Jurkat, Clone E6-1 (cell line): ENCODE measurements at regions not wholly inside any gene's neighbourhood (a gene's known extent, or its start where the extent isn't known, plus 50 kb on each side); places are given as distances from the start of the nearest gene placed in this dataset.
"Not testable (repeated sequence)": the region's sequence is repeated elsewhere in the genome, so short reads cannot be mapped to it uniquely, and the experiment has no call there.

Experiments
- DNase-seq: peaks from one replicate; pipeline ENCODE4 v3.0.0-alpha.2; 2011; ENCODE audit warnings: low read depth, low spot score
- H3K4me3 ChIP-seq: 2 replicates; pipeline ENCODE4 v1.5.1; 2011; ENCODE audit warnings: mild to moderate bottlenecking, low read length, control low read depth, moderate library complexity

DNA sequence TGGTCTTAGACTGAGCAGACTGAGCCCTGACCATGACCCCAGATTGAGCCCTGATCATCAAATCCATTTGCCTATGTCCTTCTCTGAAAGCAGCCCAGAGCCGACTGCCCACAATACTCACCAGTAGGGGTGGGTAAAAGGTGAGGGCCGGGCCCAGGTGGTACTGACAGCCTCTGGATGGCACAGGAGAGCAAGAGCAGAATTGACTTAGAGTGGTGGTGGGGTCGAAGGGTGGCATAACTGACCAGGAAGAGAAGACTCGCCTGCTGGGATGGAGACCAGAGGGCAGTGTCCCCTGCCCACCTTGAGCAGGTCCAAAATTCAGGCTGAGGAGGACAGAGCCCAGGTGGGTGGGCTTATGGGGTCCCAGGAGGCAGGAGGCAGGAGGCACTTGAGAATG lies 161.3 kb upstream of the POU3F1 start:
- no peak for DNase-seq

DNA sequence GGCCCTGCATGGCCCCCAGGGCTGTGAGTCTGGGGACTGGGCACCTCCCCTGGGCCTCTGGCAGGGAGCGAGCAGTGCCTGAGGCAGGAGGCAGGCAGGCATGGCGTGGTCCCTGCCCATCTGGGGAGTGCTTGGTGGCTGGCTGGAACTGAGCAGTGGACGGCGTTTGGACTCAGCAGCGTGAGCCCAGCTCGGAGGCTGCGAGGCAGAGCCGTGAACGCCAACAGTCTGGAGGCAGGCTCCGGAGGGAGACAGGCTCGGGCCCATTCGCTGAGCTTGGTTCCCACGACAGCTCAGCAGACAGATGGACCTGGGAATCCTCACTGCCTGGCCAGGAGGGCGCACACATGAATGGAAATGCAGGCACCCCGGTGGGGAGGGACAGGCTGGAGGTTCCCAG lies 160.7 kb upstream of the POU3F1 start:
- H3K4me3 ChIP-seq, result no peak overlapping the region
- no peak for DNase-seq

More for the DNA sequence above, 161.3 kb upstream of the POU3F1 start:
- no peak overlapping the region for H3K4me3 ChIP-seq

DNA sequence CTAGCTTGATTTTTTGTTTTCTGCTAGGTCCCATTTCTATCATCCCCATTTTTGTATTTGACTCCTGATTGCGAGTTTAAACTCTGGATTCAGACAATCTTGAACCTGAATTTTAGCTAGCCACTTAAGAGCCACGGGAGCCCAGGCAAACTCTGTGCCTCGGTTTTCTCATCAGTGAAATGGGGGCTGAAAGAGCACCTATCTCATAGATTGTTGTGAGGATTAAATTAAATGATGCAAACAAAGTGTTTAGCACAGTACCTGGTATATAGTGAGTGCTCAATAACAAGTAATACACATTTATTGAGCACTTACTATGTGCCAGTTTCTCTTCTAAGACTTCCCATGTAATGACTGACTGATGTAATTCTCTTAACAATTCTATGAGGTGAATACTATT lies 158.1 kb upstream of the POU3F1 start:
- no peak for DNase-seq
- no peak overlapping the region for H3K4me3 ChIP-seq

DNA sequence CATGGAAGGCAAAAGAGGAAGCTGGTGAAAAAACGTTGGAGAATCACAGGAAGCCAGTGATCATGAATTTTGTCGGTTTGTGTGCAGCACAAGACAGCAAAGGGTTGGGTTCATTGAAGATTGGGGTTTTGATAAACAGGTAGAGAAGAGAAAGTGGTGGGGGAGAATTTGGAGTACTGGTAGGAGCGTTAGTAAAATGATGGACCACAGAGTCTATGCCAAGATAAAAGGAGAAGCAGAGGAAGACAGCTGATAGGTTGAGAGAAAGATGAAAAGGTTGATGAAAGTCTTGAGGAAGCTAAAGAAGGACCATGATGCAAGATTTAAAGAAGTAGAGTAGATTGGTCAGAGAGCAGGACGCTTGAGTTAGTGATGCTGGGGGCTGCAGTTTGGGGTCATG lies 156.8 kb upstream of the POU3F1 start:
- H3K4me3 ChIP-seq, result no peak overlapping the region
- DNase-seq, result peak; percentile 52

DNA sequence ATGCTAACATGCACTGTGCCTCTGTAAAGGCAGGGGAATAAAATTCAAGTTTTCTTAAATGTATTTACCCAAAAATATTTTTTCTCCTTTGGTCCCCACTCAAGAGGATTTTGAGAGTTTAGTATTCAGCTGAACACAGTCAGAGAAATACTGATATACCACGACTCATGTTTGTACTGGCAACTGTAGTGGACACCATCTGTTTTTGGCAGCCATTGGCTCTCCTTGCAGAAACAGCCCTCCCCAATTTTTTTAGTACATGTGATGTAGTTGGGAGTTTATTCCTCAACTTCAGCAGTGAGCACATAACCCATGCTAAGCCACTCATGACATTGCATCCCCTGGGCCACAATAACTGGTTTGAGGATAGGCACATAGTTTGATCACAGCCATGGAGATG lies 154.8 kb upstream of the POU3F1 start:
- H3K4me3 ChIP-seq, result no peak overlapping the region
- no peak for DNase-seq

DNA sequence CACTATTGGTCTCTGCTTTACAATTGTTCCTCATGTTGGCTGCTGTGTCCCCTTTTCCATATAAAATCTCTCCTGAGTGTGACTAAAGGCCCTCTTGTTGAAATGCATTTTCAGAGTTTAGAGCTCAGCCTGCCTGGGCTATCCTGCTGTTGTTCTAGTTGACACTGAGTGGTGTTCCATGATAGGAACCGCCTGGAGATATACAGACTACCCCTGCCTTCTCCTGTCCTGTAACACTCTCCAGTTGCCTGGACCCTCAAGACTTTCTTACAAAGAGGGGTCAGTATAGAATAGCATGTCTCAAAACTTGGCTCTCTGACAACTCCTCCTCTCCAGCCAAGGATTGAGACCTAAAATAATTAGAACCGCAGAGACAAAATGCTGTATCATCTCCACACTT lies 152.0 kb upstream of the POU3F1 start:
- H3K4me3 ChIP-seq, result no peak overlapping the region
- no peak for DNase-seq

DNA sequence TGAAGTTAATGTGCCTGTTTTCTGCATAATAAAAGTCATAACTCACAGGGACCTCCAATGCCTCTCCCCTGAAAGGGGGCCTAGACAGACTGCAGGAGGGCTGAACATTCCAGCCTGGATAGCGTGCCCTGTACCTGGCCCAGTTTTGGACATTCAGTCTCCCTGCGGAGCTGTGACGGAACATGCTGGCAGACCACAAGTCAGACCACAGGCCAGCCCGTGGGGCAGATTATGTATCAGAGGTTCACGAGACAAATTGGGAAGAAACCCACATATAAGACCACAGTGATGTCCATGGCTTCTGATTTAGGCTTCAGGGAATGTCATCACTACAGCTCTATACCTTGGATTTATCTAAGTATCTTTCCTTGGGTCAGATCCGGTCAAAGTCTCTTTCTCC lies 151.5 kb upstream of the POU3F1 start:
- no peak for DNase-seq
- no peak overlapping the region for H3K4me3 ChIP-seq

DNA sequence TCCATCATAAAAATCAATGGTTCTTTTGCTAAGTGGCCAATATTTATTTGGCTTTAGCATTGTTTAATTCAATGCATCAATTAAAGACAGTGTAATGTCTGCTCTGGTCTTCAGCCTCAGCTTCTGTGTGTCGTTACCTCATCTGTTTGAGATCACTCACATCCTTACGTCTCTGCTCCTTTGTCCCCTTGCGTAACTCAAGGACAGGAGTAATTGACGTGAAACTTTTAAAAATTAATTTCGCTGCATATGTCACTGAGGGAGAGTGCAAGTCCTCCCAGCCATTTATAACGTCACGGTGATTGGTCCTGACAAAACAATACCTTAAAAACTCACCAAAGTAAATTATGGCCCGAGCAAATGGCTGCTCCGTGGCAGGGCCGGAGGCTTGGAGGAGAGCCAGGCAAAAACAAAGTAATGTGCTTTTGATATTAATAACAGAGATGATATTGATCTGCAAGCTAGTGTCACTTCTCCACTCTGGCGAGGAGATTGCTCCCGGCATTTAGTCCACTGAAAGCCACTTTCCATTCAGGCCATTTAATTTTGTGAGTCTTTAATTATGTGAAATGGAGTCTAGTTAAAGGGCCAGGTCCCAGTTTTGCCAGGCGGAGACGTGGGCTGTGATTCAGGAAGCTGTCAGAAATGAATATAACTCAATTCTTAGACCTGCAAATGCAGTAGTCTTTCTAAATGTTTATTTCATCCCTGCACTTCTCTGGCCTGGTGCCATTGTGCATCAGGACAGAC lies 150.9 kb upstream of the POU3F1 start:
- H3K4me3 ChIP-seq, result no peak overlapping the region
- DNase-seq, result no peak

DNA sequence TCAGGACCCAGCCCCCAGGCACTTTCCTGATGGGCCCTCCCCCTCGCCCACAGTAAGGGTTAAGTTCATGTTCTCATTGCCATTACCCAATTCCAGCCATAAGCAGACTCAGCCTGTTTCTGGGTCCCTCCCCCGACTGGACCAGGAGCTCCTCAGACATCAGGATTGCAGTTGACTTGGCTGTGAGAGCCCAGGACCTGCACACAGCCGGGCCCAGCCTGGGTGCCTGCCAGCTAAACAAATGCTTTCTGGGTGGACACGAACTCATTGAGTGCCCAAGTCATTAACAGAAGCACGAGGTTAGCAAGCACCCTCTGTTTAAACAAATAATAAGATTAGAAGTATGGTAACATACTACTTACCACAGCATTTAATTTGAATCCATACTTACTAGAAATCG lies 147.9 kb upstream of the POU3F1 start:
- H3K4me3 ChIP-seq, result no peak overlapping the region
- no peak for DNase-seq

DNA sequence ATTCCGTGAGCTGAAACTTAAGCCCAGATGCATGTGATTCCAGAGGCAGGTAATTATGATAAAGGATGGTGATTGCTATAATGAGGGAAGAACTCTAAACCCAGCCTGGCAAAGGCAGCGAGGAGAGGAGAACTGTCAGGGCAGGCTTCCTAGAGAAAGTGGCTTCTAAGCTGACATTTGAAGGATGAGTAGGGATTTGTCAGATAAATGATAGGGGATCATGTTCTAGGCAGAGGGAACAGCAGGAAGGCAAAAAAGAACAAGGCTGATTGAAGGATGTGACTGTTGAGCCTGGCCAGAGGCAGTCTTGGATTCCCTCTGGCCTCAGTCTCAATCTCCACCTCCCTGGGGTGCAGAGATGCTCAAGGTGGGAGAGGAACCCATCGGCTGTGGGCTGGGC lies 146.4 kb upstream of the POU3F1 start:
- no peak for DNase-seq
- H3K4me3 ChIP-seq, result no peak overlapping the region

DNA sequence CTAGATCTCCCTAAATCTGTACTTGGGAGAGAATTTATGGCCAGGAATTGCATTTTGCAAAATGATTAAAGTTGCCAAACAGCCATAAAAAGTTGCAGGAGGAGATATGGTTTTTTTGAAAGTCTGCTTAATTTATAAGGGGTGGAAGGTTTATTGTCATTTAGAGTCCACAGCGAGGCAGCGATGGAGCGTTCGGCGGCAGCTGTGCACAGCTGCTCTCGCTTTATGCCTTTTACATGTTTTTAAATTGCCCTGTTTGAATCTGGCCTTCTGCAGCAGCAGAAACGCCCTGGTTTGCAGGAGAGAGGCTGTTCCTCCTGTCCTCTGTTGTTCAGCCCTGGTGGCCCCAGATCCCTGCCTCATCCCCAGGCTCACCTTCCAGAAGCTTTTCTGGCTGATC lies 144.9 kb upstream of the POU3F1 start:
- no peak overlapping the region for H3K4me3 ChIP-seq
- no peak for DNase-seq

DNA sequence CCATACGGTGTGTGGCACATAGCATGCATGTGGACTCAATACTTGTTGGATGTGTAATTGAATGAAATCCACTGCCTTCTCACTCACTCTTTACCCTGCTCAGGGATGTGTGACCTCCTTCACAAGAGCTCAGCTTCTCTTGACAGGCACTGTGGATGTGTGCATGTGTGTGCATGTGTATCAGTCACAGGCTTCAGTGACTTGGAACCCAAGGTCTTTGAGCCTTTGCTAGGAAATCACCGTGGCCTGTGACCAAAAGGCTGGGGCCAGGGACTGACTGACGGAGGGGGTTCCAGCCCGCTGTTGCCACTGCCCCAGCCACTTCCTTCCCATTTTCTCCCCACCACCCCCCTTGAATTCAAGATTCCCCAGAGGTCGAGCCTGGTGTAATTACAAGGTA lies 144.4 kb upstream of the POU3F1 start:
- no peak for DNase-seq
- no peak overlapping the region for H3K4me3 ChIP-seq

DNA sequence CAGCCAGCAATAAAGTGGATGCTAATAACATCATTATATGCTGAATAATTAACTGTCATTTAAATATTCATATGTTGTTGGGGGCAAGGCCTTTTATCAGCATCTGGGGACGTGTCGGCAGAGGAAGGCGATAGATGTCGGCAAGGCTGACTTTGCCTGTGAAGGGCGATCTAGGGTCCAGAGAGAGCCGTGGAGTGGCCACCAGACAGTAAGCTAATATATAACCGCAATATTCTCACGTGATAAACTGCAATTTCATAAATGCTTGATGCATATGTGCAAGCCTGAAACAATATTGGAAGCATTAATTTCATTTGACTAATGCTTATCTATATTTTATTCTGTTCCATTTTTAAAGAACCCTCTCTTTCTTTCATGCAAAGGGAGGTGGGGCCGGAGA lies 141.0 kb upstream of the POU3F1 start:
- DNase-seq, result no peak
- no peak overlapping the region for H3K4me3 ChIP-seq

DNA sequence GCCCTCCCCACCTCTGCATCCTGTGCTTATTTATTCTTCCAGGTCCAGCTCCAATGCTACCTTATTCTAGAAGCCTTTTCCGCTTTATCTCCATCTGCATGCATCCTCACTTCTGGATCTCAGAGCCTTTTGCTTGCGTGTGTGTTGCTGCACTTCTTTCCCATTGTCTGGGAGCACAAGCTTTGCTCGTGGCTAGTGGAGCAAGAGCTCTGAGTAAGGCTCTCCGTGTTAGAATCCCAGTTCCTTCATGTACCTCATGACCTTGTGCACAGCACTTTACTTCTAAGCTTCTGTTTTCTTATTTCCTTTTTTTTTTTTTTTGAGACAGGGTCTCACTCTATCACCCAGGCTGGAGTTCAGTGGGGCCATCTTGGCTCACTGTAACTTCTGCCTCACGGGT lies 140.0 kb upstream of the POU3F1 start:
- no peak overlapping the region for H3K4me3 ChIP-seq
- no peak for DNase-seq

DNA sequence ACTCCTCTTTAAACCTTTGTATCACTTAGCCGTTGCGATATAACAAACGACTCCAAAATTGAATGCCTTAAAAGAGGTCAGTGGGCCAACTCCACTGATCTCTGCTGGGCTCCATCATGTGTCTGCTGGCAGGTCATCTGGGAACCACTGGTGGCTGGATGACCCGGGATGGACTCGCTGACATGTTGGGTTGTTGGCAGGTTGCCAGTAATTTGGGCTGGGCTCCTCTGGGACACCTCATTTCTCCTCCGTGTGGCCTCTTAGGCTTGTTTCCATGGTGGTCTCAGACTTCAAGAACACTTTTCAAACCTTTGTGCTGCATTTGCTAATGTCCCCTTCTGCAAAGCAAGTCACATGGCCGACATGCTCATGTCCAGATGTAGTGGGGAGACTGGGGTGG lies 139.3 kb upstream of the POU3F1 start:
- no peak for DNase-seq
- no peak overlapping the region for H3K4me3 ChIP-seq

DNA sequence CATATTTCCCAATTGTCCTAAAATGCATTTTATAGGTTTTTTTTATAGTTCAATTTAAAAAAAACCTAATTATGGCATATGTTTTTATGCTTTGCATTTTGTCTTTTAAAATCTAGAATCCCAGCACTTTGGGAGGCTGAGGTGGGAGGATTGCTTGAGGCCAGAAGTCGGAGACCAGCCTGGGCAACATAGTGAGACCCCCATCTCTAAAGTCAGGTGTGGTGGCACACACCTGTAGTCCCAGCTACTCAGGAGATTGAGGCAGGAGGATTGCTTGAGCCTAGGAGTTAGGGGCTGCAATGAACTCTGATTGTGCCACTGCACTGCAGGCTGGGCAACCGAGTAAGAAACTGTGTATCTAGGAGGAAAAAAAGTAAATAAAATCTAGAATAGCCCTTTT lies 137.2 kb upstream of the POU3F1 start:
- DNase-seq, result no peak
- H3K4me3 ChIP-seq, result no peak overlapping the region

DNA sequence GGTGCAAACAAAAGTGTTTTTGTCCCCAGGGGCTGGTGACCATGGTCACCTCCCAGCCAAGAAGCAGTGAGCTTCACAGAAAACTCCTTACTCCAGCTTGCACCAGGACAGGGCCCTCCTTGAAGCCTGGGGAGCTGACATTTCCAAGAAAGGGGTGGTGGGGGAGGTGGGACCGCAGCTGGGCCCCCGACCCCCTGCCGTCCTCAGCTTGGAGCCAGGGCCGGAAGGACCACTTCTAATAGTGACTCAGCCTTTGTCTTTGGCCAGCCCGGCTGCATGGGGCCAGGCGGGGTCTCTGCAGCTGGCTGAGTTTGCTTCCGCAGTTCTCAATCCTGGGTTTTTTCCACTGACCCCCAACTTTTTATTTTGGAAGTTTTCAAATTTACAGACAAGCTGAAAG lies 136.5 kb upstream of the POU3F1 start:
- DNase-seq, result no peak
- no peak overlapping the region for H3K4me3 ChIP-seq

DNA sequence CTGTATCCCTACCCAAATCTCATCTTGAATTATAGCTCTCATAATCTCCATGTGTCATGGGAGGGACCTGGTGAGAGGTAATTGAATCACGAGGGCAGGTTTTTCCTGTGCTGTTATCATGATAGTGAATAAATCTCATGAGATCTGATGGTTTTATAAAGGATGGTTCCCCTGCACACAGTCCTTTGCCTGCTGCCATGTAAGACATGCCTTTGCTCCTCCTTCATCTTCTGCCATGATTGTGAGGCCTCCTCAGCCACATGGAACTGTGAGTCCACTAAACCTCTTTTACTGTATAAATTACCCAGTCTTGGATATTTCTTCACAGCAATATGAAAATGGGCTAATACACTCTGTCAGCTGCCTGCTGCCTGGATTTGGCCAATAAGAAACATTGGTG lies 133.8 kb upstream of the POU3F1 start:
- not testable (repeated sequence) for DNase-seq, H3K4me3 ChIP-seq

DNA sequence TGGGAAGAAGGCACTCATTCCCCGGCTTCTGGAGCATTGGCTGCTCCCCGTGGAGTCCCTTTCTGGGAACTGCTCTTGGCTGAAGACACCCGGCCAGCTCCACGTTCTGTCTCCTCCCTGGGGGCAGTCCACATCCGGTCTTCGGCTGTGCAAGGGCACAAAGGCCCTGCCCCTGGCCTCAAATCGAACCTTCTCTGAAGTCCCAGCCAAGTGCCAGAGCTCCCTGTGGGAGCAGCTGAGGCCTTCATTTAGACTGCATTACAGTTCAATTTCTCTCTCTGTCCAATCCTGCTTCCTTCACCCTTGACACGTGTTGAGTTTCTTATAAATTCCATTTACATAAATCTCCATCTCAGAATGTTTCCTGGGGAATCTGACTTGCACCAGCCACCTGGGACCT lies 132.9 kb upstream of the POU3F1 start:
- no peak for DNase-seq
- H3K4me3 ChIP-seq, result no peak overlapping the region

DNA sequence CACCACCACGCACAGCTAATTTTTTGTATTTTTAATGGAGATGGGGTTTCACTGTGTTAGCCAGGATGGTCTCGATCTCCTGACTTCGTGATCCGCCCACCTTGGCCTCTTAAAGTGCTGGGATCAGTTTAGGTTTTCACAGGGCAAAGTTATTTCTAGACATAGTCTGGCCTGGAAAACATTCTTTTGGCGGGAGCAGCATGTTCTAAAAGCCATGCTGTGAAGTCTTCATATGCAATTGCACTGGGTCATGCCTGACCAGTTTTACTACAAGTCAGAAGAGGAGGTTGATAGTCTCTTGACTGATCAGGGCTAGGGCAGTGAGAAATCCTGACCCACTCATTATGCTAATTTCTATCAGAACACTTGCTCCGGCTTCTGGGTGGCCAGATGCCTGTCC lies 131.6 kb upstream of the POU3F1 start:
- H3K4me3 ChIP-seq, result no peak overlapping the region
- DNase-seq, result no peak

DNA sequence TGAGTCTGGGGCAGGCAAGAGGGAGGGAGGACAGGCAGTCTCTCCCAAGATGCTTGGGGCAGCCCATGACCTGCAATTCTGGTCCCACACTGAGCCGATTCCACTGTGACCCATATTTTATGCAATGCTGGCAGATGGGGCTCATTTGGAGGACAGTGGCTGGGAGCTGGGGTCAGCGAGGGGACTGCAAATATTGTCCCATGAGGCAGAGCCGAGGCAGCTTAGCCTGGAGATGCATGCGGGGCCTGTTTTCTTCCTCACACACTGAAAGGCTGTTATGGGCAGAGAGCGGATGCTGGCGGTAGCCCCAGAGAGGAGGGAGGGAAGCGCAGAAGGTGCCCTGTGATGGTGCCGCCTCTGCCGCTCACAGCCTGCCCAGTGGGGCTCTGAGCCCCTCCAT lies 128.5 kb upstream of the POU3F1 start:
- no peak for DNase-seq
- no peak overlapping the region for H3K4me3 ChIP-seq

DNA sequence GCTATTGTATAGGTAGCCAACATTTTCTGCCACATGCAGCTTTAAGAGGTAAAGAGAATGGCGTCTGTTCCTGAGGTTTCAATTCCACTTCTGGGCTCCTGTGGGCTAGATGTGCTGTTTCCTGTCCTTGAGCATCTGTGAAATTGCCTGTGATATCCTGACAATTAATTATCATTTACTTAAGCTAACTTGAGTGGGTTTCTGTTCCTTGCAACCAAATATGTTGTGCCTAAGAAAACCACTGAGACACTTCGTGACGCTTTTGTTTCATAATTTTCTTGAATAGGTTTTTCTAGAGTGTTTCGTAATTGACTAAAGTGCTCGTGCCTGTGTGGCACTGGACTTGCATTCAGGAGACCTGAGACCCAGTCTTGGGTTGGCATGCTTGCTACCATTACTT lies 127.3 kb upstream of the POU3F1 start:
- H3K4me3 ChIP-seq, result no peak overlapping the region
- no peak for DNase-seq
